Stimulated activated CD4-positive, alpha-beta T cell treated with anti-CD3 and anti-CD28 coated beads, Interleukin-1b, Interleukin-23, amount 100 ng/mL, for 24 hours (primary cell): ENCODE measurements at regions not wholly inside any gene's neighbourhood (a gene's known extent, or its start where the extent isn't known, plus 50 kb on each side); places are given as distances from the start of the nearest gene placed in this dataset.
"Not testable (repeated sequence)": the region's sequence is repeated elsewhere in the genome, so short reads cannot be mapped to it uniquely, and the experiment has no call there.

Experiments
- DNase-seq, 4 experiments: peaks; one replicate each; pipeline ENCODE4 v3.0.0-alpha.2; 2020; ENCODE audit warnings: low read depth in 4 of 4, low spot score in 1 of 4

DNA sequence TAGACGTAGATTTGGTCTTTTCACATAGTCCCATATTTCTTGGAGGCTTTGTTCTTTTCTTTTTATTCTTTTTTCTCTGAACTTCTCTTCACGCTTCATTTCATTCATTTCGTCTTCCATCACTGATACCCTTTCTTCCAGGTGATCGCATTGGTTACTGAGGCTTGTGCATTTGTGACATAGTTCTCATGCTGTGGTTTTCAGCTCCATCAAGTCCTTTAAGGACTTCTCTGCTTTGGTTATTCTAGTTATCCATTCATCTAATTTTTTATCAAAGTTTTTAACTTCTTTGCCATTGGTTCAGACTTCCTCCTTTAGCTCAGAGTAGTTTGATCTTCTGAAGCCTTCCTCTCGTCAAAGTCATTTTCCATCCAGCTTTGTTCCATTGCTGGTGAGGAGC, 125.8 kb downstream of the PRL start:
- not testable (repeated sequence) for DNase-seq

DNA sequence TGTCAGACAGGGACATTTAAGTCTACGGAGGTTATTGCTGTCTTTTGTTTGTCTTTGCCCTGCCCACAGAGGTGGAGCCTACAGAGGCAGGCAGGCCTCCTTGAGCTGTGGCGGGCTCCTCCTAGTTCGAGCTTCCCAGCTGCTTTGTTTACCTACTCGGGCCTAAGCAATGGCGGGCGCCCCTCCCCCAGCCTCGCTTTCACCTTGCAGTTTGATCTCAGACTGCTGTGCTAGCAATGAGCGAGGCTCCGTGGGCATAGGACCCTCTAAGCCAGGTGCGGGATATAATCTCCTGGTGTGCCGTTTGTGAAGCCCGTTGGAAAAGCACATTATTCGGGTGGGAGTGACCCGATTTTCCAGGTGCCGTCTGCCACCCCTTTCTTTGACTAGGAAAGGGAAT, 125.0 kb downstream of the PRL start:
- DNase-seq: not testable (repeated sequence)

DNA sequence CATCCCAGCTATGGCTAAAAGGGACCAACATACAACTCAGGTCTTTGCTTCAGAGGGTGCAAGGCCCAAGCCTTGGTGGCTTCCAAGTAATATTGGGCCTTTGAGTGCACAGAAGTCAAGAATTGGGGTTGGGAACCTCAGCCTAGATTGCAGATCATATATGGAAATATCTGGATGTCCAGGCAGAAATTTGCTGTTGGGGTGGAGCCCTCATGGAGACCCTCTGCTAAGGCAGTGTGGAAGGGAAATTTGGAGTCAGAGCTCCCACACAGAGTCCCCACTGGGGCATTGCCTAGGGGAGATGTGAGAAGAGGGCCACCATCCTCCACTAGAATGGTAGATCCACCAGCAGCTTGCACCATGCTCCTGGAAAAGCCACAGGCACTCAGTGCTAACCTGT, 123.5 kb downstream of the PRL start:
- DNase-seq: no peak

DNA sequence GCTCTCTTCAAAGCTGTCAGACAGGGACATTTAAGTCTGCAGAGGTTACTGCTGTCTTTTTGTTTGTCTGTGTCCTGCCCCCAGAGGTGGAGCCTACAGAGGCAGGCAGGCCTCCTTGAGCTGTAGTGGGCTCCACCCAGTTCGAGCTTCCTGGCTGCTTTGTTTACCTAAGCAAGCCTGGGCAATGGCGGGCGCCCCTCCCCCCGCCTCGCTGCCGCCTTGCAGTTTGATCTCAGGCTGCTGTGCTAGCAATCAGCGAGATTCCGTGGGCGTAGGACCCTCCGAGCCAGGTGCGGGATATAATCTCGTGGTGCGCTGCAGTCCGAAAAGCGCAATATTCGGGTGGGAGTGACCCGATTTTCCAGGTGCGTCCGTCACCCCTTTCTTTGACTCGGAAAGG, 116.6 kb downstream of the PRL start:
- not testable (repeated sequence) for DNase-seq

DNA sequence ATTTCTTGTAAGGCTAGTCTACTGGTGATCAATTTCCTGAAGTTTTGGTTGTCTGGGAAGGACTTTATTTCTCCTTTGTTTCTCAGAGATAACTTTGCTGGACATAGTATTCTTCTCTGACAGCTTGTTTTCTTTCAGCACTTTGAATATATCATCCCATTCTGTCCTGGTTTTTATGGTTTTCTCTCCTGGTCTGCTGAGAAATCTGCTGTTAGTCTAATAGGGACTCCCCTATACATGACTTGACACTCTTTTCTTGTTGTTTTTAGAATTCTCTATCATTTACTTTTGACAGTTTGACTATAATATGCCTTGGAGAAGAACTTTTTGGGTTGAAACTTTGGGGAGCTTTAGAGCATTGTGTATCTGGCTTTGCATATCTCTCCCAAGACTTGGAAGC, 112.5 kb downstream of the PRL start:
- DNase-seq: no peak

DNA sequence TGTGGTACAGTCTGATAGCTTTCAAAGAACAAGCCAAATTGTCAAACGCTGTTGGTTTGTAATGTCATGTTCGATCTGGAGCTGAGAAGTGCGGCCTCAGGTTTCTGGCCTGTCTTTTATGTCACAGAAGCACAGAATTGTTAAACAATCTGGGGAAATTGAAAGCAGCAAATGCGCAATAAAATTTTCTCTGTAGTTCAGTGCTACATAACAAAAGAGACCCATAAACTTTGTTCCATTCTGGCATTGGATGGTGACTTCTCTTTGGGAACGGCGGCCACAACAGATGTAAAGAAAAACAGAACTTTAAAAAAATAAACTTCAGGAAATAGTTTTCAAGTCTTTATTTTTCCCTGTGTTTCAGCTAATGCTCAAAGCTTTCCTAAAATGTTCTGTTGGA, 106.9 kb downstream of the PRL start:
- no peak for DNase-seq

DNA sequence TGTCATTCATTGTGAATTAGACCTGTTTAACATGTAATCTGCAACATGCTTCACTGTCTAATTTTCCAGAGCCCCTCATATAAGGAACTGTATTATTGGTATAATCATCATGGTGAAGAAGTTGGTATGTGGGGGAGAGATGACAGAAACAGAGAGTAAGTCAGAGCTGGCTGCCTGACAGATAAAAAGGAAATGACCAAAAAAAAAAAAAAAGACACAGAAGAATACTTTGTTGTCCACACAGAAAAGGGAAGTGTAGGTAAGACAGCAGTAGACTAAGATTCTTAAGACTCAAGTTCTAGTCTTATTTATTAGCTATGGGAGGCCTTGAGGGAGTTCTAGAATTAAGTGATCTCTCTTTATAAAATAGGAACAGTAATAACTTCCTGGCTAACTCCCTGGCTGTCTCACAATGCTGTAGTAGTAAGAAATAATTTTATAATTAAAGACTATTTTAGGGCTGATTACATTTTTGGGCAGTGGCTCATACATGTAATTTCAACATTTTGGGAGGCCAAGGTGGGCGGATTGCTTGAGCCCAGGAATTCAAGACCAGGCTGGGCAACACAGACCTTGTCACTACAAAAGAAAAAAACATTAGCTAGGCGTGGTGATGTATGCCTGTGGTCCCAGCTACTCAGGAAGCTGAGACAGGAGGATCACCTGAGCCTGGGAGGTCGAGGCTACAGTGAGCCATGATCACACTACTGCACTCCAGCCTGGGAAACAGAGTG, 102.5 kb downstream of the PRL start:
- DNase-seq: no peak

DNA sequence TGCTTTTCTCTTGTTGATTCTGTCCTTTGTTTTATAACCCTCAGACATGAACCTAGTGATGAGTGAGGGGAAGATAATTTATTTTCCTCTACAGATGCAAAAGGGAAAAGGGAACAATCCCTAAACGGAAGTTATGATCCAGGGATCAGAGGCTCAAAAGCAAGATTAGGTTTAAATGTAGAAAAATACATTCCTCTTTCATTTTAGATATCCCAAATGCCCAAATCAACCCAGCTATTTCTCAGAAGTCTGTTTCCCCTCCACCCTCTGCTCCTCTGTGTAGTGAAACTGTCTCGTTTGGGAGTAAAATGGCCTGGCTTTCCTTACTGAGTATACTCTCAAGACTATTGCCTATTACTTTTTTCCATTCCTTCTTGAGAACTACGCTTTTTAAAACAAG, 97.1 kb downstream of the PRL start:
- DNase-seq: no peak

DNA sequence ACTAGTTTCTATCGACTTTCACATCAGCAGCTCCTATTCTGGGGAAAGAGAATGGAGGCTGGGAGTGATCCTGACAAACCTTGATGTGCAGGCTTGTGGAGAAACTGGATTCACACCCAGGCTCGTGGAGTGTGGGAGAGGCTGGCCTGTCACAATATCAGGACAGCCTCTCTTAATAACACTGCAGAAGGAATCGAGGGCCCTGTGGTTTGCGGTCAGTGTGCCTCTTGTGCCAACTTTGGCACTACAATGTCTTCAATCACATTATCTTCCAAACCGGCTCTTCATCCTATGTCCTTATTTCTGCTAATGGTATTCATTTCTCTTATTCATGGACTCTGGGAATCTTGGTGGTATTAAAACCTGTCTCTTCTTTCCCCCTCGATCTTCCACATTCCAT, 92.7 kb downstream of the PRL start:
- no peak for DNase-seq

DNA sequence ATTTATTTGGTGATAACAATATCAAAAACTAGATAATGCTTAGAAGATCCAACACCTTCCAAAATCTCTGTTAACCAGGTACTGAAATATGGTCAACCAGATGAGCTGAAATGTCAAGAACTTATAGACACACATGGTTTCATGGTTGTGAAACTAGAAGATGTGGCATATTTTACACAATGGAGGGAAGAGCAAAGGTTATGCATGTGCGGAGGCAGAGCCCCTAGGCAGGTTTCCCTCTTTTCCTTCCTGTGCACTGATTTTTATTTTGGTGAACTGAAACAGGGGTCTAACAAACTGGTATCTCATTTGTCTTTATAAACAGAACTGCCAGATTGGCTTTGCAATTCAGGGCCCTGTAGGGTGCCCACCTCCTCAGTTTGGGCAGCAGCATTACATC, 91.6 kb downstream of the PRL start:
- DNase-seq: no peak

DNA sequence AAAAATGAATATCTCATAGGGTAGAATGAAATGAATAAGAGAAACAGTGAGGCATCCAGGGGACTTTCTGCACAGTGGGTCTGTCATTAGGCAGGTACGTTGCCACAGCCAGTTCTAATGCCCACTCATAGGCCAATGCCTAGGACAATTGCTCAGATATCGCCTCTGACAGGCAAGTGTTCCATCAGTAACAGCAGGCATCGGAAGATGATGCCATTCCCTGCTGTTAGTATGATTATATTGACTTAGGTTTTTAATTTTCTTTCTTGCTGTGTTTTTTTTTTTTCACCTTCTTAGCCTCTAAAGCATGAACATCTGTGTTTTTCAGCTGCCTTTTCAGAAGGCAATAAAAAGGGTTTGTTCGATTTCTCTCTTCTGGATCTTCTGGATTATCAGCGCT, 90.7 kb downstream of the PRL start:
- no peak for DNase-seq

DNA sequence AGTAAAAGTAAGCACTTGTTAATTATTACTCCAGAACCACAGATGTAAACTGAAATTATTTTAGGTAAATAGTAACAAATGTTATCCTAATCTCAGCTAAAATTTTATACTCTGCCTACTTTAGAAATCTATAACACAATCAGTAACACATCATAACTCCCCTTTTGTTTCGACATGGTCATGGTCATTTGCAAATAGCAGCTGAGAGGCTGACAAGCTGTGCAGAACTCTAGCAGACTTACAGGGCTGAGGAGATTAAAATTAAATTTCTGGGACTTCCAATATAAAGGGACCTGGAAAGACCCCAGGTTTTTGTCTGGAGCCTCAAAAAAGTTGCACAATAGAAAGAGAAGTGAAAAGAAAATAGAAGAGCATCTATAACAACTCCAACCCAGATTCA, 88.8 kb downstream of the PRL start:
- no peak for DNase-seq

DNA sequence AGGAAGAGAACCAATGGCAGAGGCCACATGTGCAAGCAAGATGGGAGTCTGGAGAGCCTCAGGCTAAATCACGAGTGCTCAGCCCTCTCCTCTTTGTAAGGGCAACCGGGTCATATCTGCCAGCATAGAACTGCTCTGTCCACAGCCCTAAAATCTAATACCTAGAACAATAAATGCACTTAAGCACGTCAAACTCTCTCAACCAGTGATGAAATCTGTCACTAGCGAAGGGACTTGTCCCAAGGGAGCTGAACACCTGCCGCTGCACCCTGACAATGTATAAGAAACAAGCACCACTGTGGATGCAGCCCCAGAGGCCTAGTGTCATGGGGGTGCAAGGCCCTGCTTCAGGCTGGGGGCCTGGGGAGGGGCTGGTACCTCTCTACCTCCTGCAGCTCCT, 82.5 kb downstream of the PRL start:
- DNase-seq: no peak

DNA sequence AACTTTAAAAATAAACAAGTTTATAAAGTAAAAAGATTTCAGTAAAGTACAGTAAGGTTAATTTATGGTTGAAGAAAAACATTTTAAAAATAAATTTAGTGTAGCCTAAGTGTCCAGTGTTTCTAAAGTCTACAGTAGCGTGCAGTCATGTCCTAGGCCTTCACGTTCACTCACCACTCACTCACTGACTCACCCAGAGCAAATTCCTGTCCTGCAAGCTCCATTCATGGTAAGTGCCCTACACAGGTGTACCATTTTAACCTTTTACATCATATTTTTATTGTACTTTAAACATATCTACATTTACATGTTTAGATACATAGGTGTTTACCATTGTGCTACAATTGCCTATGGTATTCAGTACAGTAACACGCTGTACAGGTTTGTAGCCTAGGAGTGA, 81.4 kb downstream of the PRL start:
- DNase-seq: not testable (repeated sequence)

DNA sequence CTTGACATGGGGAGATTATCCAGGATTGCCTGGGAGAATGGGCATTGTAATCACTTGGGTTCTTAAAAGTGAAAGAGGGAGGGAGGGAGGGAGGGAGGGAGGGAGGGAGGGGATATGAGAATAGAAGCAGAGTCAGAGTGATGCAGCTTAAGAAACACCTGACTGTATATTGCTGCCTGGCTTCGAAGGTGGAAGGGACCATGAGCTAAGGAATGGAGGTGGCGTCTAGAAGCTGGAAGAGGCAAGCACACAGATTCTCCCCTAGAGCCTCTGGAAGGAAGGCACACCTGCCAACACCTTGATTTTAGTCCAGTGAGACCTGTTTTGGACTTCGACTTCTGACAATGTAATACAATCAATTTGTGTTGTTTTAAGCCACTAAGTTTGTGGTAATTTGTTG, 78.4 kb downstream of the PRL start:
- no peak for DNase-seq

DNA sequence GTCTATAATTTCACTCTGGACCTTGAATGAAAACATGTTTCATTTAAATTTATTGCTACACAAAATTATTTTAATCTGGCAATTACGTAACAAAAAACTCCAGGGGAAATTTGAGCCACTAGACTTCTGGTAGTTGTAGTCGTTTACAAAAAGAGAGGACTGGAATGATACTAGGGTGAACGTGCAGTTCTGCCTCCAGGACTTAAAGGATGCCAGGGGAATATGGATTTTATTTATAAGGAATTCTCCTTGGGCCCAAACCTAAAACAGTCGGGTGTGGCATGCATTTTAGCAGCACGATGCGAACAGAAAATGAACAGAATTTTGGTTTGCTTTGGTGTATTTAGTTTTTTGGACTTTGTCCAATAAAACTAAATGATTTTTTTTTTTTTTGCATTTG, 76.9 kb downstream of the PRL start:
- no peak for DNase-seq

DNA sequence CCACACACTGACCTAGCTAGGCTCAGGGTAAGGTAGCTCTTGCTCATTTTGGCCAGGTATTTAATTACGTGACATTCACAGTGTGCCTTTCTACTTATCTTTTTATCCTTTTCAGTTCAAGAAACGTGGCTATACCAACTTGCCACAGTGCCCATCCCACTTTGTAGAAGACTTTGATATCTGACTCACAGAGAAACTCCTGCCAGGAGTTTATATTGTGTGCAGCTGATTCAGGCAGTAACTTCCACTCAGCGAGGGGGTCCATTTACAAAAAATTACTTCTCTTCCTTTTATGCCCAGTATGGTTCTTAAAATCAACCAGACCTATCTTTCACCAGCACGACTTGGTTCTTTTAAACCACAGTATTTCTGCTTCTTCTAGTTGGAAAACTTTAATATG, 75.6 kb downstream of the PRL start:
- DNase-seq: no peak

DNA sequence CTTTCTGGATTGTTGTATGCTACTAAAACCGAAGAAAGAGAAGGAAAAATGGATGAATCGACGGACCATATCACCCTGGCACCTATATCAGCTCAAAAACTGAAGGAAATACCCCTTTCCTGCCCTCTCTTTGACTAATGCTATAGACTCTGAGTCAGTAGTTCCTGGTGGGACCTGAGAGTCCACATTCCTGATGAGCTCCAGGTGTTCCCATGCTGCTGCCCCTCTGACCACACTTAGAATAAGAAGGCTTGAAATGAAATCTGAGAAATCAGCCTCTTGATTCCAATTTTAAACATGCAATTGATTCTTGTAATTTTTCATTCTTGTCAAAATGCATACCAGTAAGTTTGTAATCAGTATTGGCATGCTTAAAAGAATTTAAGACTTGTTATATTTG, 75.2 kb downstream of the PRL start:
- DNase-seq: no peak

DNA sequence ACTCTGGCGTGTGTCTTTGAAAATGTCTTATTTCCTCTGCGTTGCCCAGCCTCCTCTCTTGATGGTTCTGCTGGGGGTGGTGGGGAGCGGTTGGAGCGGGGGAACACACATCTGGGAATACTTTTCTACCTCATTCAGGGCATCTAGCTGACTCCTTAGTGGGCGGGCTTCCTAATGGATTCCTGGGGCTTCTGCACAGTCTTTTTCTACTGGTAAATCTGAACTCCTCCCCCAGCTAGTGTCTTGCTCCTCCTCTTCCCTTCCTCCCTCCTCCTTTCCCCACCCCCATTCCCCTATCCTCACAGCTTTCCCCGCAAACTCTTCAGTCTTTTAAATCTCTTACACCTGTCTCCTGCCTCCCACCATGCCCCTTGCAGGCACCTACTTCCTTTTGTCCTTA, 74.4 kb downstream of the PRL start:
- DNase-seq: no peak

DNA sequence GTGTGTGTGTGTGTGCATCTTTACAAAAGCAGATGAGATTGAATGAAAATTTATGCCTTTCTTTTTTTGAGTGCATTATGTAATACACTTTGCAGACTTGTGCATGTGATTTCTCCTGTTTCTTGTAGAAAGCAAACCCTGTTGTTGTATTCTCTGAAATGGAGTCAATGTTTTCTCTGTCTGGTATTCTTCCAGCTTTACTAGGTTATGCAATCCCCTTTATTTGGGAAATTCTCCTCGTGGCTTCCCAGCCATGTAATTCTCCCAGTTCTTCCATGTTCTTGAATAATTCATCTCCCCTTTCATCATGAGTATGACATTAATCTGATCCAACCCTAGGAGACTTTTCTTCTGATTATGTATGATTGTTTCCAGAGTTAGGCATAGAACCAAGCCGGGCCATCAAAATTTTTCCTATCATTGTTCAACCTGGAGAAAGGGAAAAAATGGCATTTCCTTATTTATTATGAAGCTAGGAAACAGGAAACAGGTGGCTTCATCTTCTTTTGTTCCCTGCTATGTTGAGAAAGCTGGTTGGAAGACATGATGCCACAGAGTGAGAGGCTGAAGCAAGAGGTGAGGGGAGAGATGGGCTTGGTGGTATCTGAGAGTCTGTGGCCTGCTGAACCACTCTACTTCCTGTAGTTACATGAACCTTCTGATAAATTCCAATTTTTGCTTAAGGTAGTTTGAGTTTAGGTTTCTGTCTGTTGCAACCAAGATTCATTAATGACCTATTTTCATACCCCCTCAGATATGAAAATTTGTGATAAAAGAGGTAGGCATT, 68.8 kb downstream of the PRL start:
- DNase-seq: no peak

DNA sequence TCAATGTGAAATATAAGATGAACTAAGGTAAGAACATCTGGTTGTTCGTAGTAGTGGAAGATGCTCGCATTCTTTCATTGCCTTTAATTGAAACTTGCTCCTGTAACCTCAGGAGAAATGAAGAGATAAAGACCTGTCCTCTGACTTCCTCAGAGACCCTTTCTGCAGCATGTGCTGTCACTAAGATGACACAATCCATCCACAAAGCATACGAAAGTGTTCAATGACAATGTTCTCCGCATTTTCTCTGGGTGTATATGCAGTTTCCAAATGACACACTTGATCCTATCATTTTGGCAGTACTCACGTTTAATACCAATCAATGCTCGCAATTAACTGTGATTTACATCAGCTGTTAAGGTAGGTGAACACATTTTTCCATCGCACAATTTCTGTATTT, 65.8 kb downstream of the PRL start:
- no peak for DNase-seq

DNA sequence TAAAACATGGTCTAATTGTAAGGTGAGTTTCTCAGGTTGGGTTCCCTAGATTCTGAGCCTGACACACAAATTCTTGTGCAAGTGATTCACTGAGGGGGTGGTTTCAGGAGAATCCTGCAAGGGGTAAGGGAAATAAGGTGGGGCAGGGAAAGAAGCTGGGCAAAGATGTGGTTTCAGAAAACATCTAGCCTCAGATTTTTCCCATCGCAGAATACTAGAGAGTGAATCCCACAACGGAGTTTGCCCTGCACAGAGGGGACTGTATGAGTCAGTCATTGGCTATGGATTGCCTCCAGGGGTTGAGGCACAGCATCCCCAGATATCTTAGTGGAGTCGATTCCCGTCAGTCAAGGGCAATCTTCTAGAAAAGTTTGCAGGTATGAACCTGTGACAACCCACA, 65.2 kb downstream of the PRL start:
- DNase-seq: no peak
